HEK293 (cell line): ENCODE measurements at regions not wholly inside any gene's neighbourhood (a gene's known extent, or its start where the extent isn't known, plus 50 kb on each side); places are given as distances from the start of the nearest gene placed in this dataset.

ENCODE experiments used
- CTCF ChIP-seq: fragments of 450-650 bp; formaldehyde crosslinking; IDR thresholded peaks from 2 replicates; pipeline ENCODE4 v1.5.1; 2016; ENCODE audit warnings: missing biosample characterization, missing genetic modification characterization
- ZBTB44 ChIP-seq: fragments of 450-650 bp; IDR thresholded peaks from 2 replicates; pipeline ENCODE4 v1.5.1; 2018; ENCODE audit warnings: missing biosample characterization, mild to moderate bottlenecking, missing genetic modification characterization
- ZBTB49 ChIP-seq: fragments of 450-650 bp; formaldehyde crosslinking; IDR thresholded peaks from 2 replicates; pipeline ENCODE4 v1.5.1; 2016; ENCODE audit warnings: missing biosample characterization, missing genetic modification characterization, low read depth
- ZNF26 ChIP-seq: fragments of 450-650 bp; formaldehyde crosslinking; IDR thresholded peaks from 2 replicates; pipeline ENCODE4 v1.5.1; 2016; ENCODE audit warnings: missing biosample characterization, missing genetic modification characterization
- ZNF350 ChIP-seq: fragments of 450-650 bp; formaldehyde crosslinking; IDR thresholded peaks from 2 replicates; pipeline ENCODE4 v1.5.0; 2017; ENCODE audit warnings: missing biosample characterization, mild to moderate bottlenecking, missing genetic modification characterization
- ZNF426 ChIP-seq: fragments of 450-650 bp; formaldehyde crosslinking; IDR thresholded peaks from 2 replicates; pipeline ENCODE4 v1.5.1; 2017; ENCODE audit warnings: missing biosample characterization, missing genetic modification characterization, mild to moderate bottlenecking, inconsistent platforms, moderate library complexity
- ZNF776 ChIP-seq: fragments of 450-650 bp; formaldehyde crosslinking; IDR thresholded peaks from 2 replicates; pipeline ENCODE4 v1.5.0; 2017; ENCODE audit warnings: missing biosample characterization, missing genetic modification characterization, borderline replicate concordance

- TF ChIP-seq ZNF426 (tag by site-specific recombination) (no peak), ZBTB44 (tag by site-specific recombination) (no peak), ZNF350 (no peak), ZNF776 (tag by site-specific recombination) (no peak), ZNF26 (tag by site-specific recombination) (no peak), ZBTB49 (tag by site-specific recombination) (no peak), CTCF (tag by site-specific recombination) (no peak)
These were observed 71.1 kb downstream of the LYZL2 start for GRCh38 chr10:30558411-30558810.
